Fibroblast of the aortic adventitia (primary cell): ENCODE measurements at regions not wholly inside any gene's neighbourhood (a gene's known extent, or its start where the extent isn't known, plus 50 kb on each side); places are given as distances from the start of the nearest gene placed in this dataset.
A peak's percentile ranks its signal among the peaks of the same experiment; 100 is the strongest.

Source experiments
- DNase-seq: peaks from one replicate; pipeline ENCODE4 v3.0.0-alpha.2; 2010; ENCODE audit warnings: low read depth
- H3K4me3 ChIP-seq: 2 replicates; pipeline ENCODE4 v1.5.1; 2011; ENCODE audit warnings: low read depth, mild to moderate bottlenecking, control low read depth, low read length, moderate library complexity
- TF ChIP-seq, protein P1 (sequence below): IDR thresholded peaks from 2 replicates; pipeline ENCODE4 v1.5.1; 2011; ENCODE audit warnings: mild to moderate bottlenecking, low read length, control low read depth, inconsistent platforms; ENCODE audit not compliant: insufficient read depth

DNA sequence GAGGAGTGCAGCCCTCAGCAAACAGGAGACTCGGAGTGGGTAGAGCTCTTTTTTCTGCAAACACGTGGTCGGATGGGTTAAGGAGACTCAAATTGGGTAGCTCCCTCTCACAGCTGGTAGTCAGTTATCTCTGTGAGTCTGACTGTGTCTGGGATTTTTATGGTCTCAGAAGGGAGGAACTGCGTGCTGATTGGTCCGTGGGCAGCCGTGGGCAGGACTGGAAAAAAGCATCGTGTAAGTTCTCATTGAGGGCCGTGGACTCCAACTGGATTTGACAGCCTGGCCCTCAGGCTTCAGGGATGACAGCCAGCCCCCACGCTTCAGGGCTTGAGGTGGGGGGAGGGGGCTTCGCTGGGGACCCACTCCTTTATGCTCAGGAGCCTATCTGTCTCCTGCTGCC, 463.9 kb downstream of the EPHA3 start:
- no peak for DNase-seq
- H3K4me3 ChIP-seq = no peak overlapping the region
- TF ChIP-seq, protein P1, sequence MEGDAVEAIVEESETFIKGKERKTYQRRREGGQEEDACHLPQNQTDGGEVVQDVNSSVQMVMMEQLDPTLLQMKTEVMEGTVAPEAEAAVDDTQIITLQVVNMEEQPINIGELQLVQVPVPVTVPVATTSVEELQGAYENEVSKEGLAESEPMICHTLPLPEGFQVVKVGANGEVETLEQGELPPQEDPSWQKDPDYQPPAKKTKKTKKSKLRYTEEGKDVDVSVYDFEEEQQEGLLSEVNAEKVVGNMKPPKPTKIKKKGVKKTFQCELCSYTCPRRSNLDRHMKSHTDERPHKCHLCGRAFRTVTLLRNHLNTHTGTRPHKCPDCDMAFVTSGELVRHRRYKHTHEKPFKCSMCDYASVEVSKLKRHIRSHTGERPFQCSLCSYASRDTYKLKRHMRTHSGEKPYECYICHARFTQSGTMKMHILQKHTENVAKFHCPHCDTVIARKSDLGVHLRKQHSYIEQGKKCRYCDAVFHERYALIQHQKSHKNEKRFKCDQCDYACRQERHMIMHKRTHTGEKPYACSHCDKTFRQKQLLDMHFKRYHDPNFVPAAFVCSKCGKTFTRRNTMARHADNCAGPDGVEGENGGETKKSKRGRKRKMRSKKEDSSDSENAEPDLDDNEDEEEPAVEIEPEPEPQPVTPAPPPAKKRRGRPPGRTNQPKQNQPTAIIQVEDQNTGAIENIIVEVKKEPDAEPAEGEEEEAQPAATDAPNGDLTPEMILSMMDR = no peak

DNA sequence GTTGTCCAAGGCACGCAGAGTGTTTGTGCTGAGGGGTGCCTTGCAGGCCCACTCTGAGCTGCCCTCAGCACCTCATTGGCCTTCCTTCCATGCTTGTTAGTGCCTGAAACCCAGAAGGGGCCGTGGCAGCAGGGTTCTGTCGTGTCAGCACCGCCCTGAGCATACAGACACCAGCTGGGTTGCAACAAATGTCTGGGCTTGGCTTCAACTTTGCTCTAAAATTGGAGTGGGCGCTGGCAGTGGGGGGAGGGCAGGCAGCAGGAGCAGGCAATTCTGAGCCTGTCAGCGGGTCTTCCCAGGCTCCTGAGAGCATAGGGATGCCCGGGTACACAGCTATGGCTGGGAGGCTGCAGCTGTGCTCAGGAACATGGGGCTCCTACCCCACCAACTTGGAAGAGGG, 464.3 kb downstream of the EPHA3 start:
- TF ChIP-seq, protein P1 = no peak
- no peak for DNase-seq
- no peak overlapping the region for H3K4me3 ChIP-seq

DNA sequence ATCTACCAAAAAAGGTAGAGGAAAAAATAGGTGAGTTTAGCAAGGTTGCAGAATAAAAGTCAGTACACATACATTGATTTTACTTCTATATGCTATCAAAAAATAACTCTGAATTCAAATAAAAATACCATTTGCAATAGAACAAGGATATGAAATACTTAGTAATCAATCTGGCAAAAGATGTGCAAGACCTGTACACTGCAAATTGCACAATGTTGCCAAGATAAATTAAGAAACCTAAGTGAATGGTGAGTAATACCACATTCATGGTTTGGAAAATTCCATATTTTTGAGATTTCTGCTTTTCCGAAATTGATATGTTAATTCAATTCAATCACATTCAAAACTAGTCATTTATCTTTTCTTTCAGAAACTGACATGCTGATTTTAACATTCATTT, 464.8 kb downstream of the EPHA3 start:
- no peak overlapping the region for H3K4me3 ChIP-seq
- TF ChIP-seq, protein P1 = no peak
- DNase-seq = peak; percentile 13

DNA sequence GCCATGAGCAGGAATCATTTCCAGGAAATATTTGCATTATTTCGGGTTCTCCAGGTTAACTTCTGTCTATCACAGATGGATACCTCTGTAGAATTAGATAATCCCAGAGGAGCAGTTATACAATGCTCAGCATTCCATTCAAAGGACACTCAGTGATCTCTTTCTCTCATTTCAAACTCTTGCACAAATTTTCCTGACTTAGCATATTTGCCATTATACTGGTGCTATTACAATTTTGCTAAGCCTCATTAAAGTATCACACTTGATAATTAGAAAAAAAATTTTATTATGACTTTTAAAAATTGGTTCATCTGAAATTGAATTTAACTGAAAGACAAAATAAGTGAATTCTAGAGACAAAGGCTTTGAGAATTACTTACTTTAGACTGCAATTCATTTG, 469.0 kb downstream of the EPHA3 start:
- TF ChIP-seq, protein P1 = no peak
- DNase-seq = no peak
- H3K4me3 ChIP-seq = no peak overlapping the region

DNA sequence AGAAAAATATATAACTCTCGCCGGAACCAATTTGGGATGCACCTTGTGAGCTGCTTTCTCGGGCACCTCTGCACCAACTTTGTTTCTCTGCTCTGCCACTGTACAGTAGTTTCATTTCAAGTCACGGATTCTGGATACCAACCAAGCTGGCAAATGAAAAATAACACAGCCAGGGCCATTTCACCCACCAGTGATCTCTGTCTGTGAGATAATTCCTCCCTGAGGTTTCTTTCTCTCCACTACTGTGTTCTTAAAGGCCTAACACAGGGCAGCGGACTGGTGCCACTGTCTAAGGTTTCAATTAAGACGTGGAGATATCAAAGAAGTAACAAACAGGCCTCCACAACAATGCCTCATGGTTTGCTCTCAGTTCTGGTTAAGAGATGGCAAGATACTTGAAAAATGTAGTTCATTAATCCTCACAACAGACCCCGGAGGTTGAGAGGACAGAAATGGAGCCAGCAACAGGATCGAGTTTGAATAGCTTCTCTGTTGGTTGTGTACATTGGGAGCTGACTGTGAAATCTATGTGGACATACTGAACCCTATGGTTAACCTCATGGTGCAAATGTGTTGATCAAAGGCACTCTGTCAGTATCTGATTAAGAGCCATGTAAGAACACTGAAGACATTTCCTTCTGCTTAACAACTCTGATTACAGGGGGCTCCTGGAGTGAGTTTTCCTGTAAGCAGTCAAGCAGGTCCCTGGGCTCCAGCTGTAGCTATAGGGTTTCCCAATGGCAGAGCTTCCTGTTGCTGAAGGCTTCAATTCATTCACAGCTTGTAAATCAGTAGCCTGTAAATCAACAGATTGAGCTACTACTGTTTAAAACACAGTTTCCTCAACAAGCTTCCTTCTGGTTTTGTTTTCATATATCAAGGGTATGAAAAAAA, 470.5 kb downstream of the EPHA3 start:
- no peak for DNase-seq
- TF ChIP-seq, protein P1 = no peak
- no peak overlapping the region for H3K4me3 ChIP-seq

DNA sequence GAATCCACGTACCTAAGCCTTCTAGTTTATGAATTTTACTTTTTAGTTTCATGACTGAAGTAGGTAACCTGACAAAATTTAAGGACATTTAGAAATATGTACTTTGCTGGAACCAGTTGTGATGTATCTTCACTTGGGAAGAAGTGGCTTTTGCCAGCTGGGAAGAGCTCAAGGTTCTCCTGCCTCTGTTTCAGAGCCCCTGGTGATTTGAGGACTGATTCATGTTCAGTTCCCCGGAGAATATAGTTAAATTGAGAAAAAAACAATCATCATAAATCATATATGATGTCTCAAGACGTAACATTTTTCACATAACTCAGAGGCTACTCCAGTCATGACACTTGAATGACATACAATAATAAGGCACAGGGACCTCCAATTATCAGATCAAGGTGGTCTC, 473.4 kb downstream of the EPHA3 start:
- no peak overlapping the region for H3K4me3 ChIP-seq
- TF ChIP-seq, protein P1 = no peak
- no peak for DNase-seq

DNA sequence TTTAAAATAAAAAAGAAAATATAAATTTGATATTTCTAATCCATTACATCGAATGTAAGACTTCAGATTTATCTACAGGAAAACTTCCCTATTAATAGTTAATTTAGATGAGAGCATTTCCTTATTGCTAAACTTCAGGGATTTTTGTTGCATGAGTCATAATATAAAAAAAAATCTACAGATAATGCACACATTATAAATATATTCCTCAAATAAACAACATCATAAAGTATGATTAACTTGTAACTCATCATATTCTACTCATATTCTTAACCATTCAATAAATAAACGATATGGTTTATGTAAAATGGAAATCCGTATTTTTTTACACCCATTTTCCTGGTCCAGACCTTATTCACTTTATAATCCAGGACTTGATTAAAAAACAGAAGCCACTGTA, 477.0 kb downstream of the EPHA3 start:
- H3K4me3 ChIP-seq = no peak overlapping the region
- DNase-seq = no peak
- TF ChIP-seq, protein P1 = no peak
